ENCODE measurements at regions not wholly inside any gene's neighbourhood (a gene's known extent, or its start where the extent isn't known, plus 50 kb on each side); places are given as distances from the start of the nearest gene placed in this dataset.

DNA sequence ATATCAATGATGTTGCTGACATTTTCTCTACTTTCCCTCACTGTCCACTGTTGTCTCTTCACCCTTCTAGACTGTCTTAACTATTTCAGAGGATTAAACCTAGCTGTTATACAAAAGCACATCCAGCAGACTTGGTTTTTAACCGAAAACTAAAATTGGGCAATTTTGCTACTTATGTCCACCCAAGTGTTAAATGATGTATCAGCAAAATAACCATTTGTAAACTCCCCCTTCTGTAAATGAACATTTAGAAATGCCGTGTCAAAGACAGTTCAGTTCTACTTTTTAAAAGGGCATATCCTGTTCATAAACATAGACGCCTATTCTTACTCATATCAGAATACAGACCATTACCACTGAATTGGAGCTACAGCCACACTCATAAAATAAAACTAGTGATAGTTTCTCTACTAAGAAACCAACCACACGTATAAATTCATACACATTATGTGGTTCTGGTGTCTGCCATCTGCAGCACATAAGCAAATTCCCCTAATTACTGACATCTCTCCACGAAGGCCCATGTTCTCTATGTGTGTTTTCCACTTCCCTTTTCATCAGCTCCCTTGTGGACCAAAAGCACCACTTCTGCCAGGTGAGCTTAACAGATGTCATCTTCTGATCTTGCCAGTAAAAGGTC, 1091.8 kb downstream of the PCDH9 start:
- TF ChIP-seq, protein P1, sequence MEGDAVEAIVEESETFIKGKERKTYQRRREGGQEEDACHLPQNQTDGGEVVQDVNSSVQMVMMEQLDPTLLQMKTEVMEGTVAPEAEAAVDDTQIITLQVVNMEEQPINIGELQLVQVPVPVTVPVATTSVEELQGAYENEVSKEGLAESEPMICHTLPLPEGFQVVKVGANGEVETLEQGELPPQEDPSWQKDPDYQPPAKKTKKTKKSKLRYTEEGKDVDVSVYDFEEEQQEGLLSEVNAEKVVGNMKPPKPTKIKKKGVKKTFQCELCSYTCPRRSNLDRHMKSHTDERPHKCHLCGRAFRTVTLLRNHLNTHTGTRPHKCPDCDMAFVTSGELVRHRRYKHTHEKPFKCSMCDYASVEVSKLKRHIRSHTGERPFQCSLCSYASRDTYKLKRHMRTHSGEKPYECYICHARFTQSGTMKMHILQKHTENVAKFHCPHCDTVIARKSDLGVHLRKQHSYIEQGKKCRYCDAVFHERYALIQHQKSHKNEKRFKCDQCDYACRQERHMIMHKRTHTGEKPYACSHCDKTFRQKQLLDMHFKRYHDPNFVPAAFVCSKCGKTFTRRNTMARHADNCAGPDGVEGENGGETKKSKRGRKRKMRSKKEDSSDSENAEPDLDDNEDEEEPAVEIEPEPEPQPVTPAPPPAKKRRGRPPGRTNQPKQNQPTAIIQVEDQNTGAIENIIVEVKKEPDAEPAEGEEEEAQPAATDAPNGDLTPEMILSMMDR (IDR thresholded peaks at IDR 0.05; ENCODE audit: extremely low read depth, low read depth, low read length): no peak
- Histone ChIP-seq H3K4me2 (ENCODE audit: insufficient read depth, low read length) (no peak overlapping the region), H3K4me1 (ENCODE audit: insufficient read depth, low read length) (no peaks in the 10 kb centered on the region), H3K9me3 (ENCODE audit: low read depth, low read length) (no peaks in the 10 kb centered on the region), H3K27ac (ENCODE audit: low read depth, low read length) (no peak overlapping the region), H3K4me3 (ENCODE audit: insufficient read depth, low read length) (no peak overlapping the region), H4K20me1 (ENCODE audit: insufficient read depth, low read length) (no peaks in the 10 kb centered on the region), H3K27me3 (ENCODE audit: insufficient read depth, low read length) (no peaks in the 10 kb centered on the region), H2AFZ (ENCODE audit: low read length) (no peak overlapping the region), H3K36me3 (ENCODE audit: insufficient read depth, low read length) (no peaks in the 10 kb centered on the region), H3K79me2 (ENCODE audit: insufficient read depth, low read length) (no peaks in the 10 kb centered on the region)
- no peak for DNase-seq (ENCODE audit: insufficient read length, low spot score, missing footprints)

DNA sequence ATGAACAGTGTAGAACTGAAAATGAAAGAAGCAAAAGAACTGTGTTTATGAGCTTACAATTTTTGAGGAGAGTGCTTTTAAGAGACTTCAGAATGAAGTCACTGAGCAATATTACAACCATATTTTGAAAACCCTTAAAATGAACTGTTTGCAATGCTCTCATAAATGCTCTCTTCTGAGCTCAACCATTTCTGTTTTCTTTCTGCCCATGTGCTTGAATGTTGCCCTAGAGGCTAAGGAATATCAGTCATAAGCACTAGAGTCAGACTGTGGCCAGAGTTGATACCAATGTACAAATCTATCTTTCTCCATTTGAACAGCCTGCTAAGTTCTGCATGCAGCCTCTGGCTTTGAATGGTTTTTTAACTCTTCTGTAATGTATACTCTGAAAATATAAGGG, 1092.8 kb downstream of the PCDH9 start:
- H4K20me1 ChIP-seq (ENCODE audit: insufficient read depth, low read length): no peaks in the 10 kb centered on the region
- H3K4me3 ChIP-seq (ENCODE audit: insufficient read depth, low read length): no peak overlapping the region
- no peaks in the 10 kb centered on the region for H3K36me3 ChIP-seq (ENCODE audit: insufficient read depth, low read length)
- H2AFZ ChIP-seq (ENCODE audit: low read length): peak overlapping the region; percentile 29
- no peak overlapping the region for H3K4me2 ChIP-seq (ENCODE audit: insufficient read depth, low read length)
- TF ChIP-seq, protein P1 (IDR thresholded peaks at IDR 0.05; ENCODE audit: extremely low read depth, low read depth, low read length): no peak
- H3K27ac ChIP-seq (ENCODE audit: low read depth, low read length): no peak overlapping the region
- H3K79me2 ChIP-seq (ENCODE audit: insufficient read depth, low read length): no peaks in the 10 kb centered on the region
- no peaks in the 10 kb centered on the region for H3K4me1 ChIP-seq (ENCODE audit: insufficient read depth, low read length)
- no peak for DNase-seq (ENCODE audit: insufficient read length, low spot score, missing footprints)
- no peaks in the 10 kb centered on the region for H3K27me3 ChIP-seq (ENCODE audit: insufficient read depth, low read length)
- no peaks in the 10 kb centered on the region for H3K9me3 ChIP-seq (ENCODE audit: low read depth, low read length)

DNA sequence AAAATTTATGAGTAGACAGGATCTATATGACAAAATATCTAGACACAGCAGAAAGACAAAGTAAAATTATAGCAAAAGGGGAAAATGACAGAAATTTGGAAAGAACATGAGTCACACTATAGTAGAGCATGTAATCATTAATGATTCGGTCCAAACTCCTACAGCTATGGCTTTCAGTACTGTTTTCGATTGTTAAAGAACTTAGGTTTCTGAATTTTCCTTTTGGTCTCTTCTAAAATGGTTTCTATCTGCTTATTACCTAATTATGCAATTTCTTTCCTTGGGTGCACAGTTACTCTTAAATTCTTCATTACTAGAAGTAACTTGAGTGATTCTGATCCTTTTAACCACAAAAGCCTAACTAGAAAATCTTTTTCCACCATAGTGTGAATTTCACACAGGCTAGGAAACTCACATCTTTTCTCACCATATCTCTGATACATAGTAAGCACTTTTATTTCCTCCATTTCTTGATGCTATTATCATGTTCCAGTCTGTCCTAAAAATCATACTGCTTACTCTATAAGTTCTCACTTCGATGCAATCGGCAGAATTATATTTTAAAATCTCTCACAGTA, 1101.4 kb downstream of the PCDH9 start:
- Histone ChIP-seq H3K36me3 (ENCODE audit: insufficient read depth, low read length) (no peaks in the 10 kb centered on the region), H2AFZ (ENCODE audit: low read length) (no peak overlapping the region), H3K9me3 (ENCODE audit: low read depth, low read length) (no peaks in the 10 kb centered on the region), H3K4me1 (ENCODE audit: insufficient read depth, low read length) (no peaks in the 10 kb centered on the region), H3K27me3 (ENCODE audit: insufficient read depth, low read length) (no peaks in the 10 kb centered on the region), H3K4me2 (ENCODE audit: insufficient read depth, low read length) (no peak overlapping the region), H3K79me2 (ENCODE audit: insufficient read depth, low read length) (no peaks in the 10 kb centered on the region), H4K20me1 (ENCODE audit: insufficient read depth, low read length) (no peaks in the 10 kb centered on the region), H3K4me3 (ENCODE audit: insufficient read depth, low read length) (no peak overlapping the region), H3K27ac (ENCODE audit: low read depth, low read length) (no peak overlapping the region)
- no peak for DNase-seq (ENCODE audit: insufficient read length, low spot score, missing footprints)
- TF ChIP-seq, protein P1 (IDR thresholded peaks at IDR 0.05; ENCODE audit: extremely low read depth, low read depth, low read length): no peak

DNA sequence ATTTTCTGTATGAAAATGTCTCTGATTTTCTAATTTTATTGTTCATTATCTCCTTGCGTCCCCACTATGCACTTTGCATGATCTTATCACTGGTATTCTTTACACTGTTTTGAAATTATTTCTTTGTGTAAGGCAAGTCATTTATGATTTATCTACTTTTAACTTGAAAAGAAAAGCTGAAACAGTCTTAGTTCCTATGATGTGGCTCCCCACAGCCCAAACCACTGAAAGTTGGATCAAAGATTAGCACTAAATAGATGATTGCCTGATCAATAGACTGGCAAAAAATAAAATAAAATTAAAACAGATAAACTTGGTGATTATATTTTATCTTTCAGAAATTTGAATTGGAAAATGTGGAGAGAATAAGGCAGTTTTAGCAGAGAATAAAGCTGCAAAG, 1101.9 kb downstream of the PCDH9 start:
- Histone ChIP-seq H2AFZ (ENCODE audit: low read length) (no peak overlapping the region), H3K36me3 (ENCODE audit: insufficient read depth, low read length) (no peaks in the 10 kb centered on the region), H3K4me3 (ENCODE audit: insufficient read depth, low read length) (no peak overlapping the region), H3K27ac (ENCODE audit: low read depth, low read length) (no peak overlapping the region), H3K4me1 (ENCODE audit: insufficient read depth, low read length) (no peaks in the 10 kb centered on the region), H3K4me2 (ENCODE audit: insufficient read depth, low read length) (no peak overlapping the region), H4K20me1 (ENCODE audit: insufficient read depth, low read length) (no peaks in the 10 kb centered on the region), H3K79me2 (ENCODE audit: insufficient read depth, low read length) (no peaks in the 10 kb centered on the region), H3K9me3 (ENCODE audit: low read depth, low read length) (no peaks in the 10 kb centered on the region), H3K27me3 (ENCODE audit: insufficient read depth, low read length) (no peaks in the 10 kb centered on the region)
- TF ChIP-seq, protein P1 (IDR thresholded peaks at IDR 0.05; ENCODE audit: extremely low read depth, low read depth, low read length): no peak
- no peak for DNase-seq (ENCODE audit: insufficient read length, low spot score, missing footprints)

Data from osteoblast (primary cell).